CD4-positive, alpha-beta T cell treated with Interleukin-15 for 4 hours (primary cell): ENCODE measurements at regions not wholly inside any gene's neighbourhood (a gene's known extent, or its start where the extent isn't known, plus 50 kb on each side); places are given as distances from the start of the nearest gene placed in this dataset.
A peak's percentile ranks its signal among the peaks of the same experiment; 100 is the strongest.

Experiments
- DNase-seq: peaks from one replicate; pipeline ENCODE4 v3.0.0-alpha.2; 2020; ENCODE audit warnings: low spot score

GRCh38 chr6:1515280-1515679 lies 94.4 kb upstream of the FOXC1 start:
- no peak for DNase-seq

DNA sequence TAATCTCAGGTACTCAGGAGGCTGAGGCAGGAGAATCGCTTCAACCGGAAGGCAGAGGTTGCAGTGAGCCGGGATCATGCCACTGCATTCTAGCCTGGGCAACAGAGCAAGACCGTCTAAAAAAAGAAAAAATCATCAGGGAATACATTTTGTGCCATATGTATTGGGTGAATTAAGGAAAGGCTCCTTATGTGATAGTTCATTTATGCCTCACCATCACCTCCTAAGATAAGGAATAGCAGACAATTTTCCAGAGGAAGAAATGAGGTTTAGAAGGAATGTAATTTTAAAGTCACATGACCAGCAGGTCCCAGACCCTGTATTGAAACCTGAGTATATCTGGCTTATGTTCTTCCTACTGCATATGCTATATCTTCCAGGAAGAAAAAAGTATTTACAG lies 93.9 kb upstream of the FOXC1 start:
- no peak for DNase-seq

DNA sequence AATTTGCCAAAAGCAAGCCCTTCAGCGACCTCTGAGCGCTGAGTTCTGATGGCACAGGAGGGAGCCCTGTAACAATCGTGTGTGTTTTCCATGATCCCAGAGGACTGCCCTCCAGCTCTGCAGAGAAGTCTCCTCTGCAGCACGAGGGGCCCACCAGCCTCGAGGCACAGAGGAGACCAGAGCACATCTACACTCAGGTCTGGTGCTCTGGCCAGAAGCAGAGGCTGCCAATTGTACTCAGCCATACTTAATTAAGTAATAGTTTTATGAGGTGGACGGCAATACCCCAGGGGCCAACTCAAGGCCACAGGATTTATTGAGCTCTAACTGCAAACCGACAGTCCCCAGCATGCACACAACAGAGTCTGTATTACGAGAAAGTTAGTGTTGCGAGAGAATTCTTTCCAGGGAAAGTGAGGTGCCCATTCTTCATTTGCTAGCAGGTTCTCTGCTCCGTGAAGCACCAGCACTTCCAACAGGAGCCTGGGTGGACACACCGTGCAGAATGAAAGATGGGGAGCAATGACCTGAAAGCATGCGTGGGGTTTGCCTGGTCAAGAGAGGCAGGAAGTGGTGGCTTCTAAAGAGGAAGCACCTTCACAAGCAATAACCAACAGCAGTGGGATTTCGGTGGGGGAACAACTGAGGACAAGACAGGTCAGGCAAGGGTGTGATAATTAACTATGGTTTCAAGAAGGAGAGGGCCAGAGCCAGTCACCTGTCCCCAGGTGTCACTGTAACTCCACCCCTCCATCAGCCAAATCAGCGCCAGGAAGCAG lies 92.8 kb upstream of the FOXC1 start:
- no peak for DNase-seq

GRCh38 chr6:1518855-1519254 lies 90.9 kb upstream of the FOXC1 start:
- DNase-seq: no peak

GRCh38 chr6:1519597-1519996 lies 90.1 kb upstream of the FOXC1 start:
- no peak for DNase-seq

GRCh38 chr6:1522779-1523178 lies 86.9 kb upstream of the FOXC1 start:
- DNase-seq: no peak

- DNase-seq: peak; percentile 68
Measured at GRCh38 chr6:1524040-1524480, 85.7 kb upstream of the FOXC1 start.

GRCh38 chr6:1525364-1526038 lies 84.2 kb upstream of the FOXC1 start:
- no peak for DNase-seq

DNA sequence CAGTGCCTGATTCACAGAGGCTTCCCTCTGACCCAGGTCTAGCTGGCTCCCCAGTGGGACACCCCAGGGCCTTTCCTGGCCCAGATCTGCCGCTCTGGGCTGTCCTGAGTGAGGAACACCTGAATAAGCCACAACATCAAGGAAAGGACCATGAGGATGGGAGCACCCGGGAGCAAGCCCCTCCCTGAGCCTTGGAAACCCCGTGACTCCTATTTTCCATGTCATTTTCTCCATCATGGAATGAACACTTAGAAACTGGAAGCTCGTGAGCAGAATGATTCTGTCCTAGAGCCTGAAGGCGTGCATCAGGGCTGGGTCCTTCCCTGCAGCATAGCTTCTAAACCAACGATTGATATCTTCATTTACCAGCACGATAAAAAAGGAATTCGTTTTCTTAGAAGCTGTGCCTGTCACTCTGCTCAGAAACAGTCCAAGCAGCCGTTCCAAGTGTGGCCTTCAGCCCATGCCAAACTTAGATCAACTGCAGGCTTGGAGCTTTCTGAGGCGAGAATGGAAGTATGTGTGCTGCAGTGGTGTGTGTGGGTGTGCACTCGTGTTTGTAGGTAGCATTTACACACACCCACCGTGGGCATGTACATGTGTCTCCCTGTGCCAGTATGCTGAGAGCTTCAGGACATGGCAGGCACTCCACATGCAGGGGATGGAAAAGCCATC lies 83.2 kb upstream of the FOXC1 start:
- DNase-seq: no peak

DNA sequence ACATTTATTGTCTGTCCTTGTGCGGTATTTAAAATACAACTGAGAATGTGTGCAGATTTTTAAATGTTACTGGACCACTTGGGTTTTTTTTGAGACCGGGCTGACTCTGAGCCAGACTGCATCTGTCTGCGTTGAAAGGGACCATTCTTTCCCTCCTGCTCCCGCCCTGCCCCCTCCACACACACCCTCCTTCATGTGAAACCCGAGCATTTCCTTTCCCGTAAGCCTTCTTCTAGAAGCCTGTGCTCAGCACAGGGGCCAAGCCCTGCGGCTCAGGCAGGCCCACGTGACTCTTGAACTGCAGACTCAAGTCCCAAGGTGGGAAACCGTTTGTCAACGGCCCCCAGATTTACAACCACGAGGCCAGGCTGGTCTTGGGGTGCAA lies 82.7 kb upstream of the FOXC1 start:
- peak; percentile 41 for DNase-seq

DNA sequence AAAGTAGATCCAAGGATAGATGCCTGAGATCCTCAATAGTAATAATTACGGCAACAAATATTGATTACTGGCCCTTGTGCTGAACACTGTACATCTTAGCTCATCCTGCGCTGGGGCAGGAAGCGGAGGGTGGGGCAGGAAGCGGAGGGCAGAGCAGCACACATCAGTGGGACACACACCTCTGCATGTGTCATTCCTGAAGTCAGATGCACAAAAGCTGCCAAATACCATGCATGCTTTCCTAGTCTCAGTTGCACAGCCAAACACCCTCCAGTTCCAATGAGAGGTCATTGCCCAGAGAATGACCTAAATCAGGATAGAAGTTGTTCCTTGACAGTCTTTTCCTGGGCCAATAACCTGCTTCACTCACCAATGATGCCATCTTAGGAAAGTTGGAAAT lies 74.4 kb upstream of the FOXC1 start:
- peak; percentile 55 for DNase-seq

GRCh38 chr6:1536526-1537429 lies 72.9 kb upstream of the FOXC1 start:
- DNase-seq: no peak

DNA sequence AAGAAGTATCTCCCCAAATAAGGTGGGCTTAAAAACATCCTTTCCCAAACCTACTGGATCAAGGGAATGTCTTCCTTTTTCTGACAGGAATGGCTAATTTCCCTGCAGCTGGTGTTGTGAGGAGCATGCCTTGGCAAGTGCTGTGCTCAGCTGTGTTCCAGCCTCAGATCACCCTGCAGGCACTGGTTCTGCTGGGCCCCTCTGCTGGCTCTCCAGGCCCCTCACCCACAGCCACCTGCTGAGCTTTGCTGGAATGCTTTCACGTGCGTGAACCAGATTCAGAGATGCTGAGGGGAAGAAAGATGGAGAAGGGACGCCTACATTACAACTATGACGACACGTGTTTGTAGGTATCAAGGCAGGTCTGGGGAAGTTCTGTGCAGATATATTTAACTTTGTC lies 71.3 kb upstream of the FOXC1 start:
- no peak for DNase-seq

- no peak for DNase-seq
Measured at GRCh38 chr6:1538810-1539478, 70.8 kb upstream of the FOXC1 start.

DNA sequence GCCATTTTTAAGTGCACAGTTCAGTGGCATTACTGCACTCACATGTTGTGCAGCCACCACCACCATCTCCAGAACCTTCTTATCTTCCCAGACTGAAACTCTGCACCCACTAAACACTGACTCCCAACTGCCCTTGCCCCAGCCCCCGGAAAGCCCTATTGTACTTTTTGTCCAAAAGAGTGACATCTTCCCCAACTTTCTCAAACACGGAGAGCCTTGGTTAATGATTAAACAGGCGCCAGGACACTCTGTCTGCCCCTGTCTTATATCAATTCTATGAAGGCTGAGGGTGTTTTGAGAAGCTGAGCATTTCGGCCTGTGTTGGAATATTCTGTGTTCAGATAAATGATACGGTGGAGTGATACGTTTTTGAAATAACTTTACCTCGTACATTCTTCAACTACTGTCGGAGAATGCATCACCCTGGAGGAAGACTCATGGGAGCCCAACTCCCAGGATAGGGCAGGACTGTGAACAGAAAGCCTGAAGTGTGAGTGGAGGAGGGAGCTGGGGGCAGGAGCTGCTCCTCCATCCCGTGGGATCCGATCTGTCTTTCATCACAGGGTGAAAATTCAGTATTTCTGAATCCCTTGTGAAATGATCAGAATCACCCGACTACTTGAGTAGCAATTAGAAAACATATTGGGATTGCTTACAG lies 68.7 kb upstream of the FOXC1 start:
- DNase-seq: no peak

- DNase-seq: no peak
Measured at GRCh38 chr6:1542335-1542734, 67.4 kb upstream of the FOXC1 start.

GRCh38 chr6:1542764-1543163 lies 67.0 kb upstream of the FOXC1 start:
- no peak for DNase-seq

DNA sequence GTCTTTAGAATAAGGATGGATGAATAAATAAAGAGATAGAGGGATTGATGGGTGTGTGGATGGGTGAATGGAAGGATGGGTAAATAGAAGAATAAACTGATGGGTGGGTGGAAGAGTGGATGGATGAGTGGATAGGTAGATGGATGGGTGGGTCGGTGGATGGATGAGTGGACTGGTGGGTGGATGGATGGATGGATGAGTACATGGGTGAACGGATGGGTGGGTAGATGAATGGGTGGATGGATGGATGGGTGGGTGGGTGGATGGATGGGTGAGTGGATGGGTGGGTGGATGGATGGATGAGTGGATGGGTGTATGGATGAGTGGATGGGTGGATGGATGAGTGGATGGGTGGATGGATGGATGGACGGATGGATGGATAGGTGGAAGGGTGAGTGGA lies 65.7 kb upstream of the FOXC1 start:
- DNase-seq: no peak

- DNase-seq: no peak
Measured at GRCh38 chr6:1544603-1545002, 65.1 kb upstream of the FOXC1 start.

GRCh38 chr6:1545654-1546053 lies 64.1 kb upstream of the FOXC1 start:
- DNase-seq: no peak

GRCh38 chr6:1547785-1548184 lies 61.9 kb upstream of the FOXC1 start:
- DNase-seq: no peak
